UCSD-AML1 (cell line): ENCODE measurements at regions not wholly inside any gene's neighbourhood (a gene's known extent, or its start where the extent isn't known, plus 50 kb on each side); places are given as distances from the start of the nearest gene placed in this dataset.

Experiments
- DNase-seq: peaks from one replicate; lab custom pipeline; 2025; ENCODE audit not compliant: unreplicated experiment; lab: John Stamatoyannopoulos, UW

DNA sequence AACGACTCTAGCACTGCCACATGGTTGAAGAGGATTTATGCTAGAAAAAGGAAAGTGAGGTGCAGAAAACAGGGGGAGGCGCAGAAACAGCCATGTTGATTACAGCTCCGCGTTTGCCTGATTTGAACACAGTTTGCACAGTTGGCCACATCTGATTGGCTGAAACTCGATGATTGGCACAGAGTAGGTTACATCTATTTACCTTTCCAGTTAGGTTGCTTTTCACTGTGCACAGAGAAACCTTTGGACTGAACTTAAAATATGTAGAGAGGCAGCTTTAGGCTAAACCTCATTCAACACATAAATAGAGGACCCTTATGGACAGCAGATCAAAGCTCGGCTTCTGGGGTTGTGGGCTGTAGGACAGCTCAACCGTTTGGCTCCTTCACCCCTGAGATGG lies 153.7 kb upstream of the APCDD1 start:
- DNase-seq: no peak

DNA sequence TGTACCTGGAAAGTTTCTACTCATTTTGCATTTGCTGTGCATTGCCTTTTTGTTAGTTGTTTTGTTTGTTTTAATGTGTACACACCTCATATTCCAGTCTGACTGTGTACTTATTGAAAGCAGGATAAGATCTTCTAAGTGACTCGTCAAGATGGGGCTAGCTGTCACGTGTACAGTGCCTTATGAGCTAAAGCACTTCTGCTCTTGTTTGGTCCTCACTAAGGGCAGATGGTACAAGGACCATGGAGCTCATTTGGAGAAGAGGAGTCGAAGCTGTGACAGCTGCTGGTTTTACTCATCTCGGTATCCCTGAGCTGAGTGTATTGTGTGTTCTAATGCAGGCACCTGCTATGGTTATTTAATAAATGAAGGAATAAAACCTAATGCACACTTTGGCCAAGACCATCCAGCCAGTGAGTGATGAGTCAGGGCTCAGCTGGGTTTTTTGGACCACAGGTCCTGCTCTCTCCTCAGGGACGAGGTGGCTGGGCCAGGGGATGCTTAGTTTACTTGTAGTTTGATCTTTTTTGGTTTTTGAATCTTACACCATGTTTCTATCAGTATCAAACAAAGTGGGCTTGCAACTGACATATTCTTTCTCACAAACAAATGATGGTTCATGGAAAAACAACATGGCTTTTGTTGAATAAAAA lies 152.5 kb upstream of the APCDD1 start:
- DNase-seq: no peak

DNA sequence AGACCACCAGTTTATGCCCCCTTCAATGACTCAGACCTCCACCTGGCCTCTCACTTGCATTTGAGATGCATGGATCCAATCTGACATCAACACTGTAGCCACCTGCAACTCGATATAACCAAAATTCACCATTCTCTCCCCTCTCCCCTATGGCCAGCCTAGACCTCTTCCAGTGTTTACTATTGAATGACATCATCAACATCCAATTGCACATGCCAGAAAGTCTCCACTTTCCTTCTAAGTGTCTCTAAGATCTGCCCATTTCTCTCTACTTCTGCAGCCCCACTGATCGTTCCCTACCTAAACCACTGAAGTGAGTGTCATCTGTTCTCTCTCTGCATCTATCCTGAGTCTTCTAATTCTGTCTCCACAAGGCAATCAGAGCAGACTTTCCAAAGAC lies 151.3 kb upstream of the APCDD1 start:
- no peak for DNase-seq

DNA sequence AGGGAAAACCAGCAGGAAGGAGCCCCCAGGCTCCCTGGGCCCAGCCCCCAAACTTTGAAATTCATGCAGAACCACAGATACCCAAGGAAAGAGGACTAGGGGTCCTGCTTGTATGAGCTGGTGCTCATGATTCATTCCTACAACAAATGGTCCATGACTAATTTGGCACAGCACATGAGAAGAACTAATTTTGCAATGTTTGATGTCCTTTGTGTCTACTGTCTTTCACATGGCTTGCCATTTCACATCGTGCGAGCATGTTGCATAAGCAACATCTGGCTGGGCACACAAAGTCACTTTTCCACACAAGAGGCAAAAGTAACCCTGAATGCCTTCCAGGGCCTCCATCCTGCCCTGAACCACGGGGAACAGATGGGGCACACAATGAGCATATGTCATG lies 149.6 kb upstream of the APCDD1 start:
- no peak for DNase-seq

DNA sequence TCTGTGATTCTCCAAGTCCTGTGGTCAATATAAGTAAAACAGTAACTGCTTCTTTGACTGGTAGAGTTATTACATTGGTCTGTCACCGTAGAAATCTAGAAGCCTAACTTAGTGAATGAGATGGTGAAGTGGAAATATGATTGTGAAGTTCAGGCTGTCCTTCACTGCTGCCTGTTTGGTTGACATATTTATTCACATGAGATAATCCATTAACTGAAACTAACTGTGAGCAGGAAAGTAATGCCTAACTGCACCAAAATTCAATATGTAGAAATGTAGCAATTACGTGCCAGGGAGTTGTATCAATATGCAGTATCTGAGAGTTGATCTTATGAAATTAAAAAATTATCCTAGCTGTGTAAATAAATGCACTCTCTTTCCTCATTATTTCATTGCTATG lies 147.7 kb upstream of the APCDD1 start:
- no peak for DNase-seq

DNA sequence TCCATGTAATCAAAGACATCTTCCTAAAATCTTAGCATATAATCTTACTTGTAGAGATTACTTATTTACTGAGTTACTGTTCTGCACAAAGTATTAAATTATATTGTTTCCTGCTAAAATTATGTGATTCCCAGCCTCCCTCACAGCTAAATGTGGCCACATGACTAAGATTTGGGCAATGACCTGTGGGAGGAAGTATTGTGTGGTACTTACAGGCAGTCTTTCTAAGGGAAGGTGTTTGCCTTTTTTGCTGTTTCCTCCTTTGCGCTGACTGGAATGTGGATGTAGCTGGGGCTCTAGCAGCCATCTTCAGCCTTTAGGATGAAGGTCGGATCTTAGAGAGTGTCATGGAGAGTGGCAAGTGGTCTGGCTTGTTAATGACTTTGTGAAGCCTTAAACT lies 146.3 kb upstream of the APCDD1 start:
- DNase-seq: no peak

DNA sequence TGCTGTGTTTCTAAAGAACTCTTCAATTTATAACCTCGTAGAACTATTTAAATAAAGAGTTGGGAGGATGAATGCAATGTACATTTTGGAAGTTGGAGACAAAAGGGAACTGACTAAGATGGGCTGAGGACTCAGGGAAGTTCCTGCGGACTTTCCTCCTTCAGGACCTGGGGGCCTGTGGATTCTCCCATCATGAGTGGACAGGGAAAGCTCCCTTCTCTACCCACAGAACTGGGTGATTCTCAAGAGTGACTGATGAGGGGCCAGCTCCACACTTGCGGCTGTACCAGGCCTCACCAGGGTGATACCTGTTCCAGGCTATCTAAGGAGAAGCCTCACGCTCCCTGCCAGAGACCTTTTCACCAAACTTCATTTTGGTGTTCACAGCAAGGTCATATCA lies 143.8 kb upstream of the APCDD1 start:
- DNase-seq: no peak

DNA sequence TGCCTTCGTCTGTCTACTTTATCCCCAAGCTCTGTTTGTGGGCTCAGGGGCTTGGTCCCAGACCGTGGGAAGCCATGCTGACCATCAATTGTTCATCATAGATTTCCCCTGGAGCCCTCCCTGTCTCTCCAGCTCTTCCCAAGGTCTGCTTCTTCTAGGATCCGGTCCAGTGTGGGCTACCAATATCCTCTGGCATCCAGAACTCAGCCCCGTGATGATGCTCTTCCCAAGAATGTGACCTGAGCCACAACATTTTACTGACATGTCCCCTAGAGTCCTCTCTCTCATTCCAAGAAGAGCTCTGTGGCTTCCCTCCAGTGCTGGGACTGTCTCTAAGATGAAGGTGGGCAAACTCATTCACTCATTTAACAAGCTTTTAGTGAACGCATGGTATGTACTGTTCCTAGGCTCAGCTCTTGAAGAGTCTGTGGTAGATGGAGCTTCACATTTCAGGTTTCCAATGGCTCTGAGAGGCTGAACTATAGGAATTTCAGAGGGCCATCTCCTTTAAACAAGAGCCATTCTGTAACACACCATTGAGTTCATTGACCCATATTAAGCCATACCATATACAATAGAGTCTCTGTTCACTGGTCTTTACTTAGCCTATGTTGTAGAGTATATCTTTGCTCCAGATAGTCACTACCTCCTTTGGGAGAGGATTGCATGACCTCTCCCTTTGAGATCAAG lies 142.0 kb upstream of the APCDD1 start:
- DNase-seq: no peak

DNA sequence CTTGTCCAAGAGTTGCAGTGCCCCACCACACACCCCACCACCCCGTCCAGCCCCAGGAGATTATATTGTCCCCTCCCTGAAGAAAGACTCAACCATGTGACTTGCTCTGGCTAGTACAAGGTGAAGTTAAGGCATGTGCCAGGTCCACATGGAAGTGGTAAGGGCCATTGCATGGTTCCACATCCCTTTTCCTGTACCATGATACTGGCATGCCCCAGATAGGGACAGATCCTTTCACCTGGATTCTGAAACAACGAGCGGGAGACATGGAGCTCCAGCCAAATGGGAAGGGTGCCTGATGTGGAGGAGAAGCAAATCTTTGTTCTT lies 141.5 kb upstream of the APCDD1 start:
- no peak for DNase-seq

DNA sequence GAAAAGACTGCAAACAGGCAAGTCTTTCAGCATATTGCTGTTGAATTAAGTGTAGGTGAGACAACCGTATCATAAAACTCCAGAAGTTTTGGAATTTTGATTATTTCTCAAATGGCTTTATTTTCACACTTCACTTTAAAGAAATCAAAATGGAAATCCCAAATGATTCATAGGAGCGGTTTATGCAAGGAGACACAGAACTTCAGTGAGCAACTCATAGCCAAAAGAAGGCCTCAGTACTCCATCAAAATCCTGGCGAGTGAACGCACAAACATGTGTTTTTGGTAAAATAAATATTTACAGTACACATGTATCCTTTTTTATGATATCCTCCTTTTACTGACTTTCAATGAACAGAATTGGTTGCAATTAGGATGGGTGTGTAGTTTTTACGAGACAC lies 140.4 kb upstream of the APCDD1 start:
- DNase-seq: no peak

DNA sequence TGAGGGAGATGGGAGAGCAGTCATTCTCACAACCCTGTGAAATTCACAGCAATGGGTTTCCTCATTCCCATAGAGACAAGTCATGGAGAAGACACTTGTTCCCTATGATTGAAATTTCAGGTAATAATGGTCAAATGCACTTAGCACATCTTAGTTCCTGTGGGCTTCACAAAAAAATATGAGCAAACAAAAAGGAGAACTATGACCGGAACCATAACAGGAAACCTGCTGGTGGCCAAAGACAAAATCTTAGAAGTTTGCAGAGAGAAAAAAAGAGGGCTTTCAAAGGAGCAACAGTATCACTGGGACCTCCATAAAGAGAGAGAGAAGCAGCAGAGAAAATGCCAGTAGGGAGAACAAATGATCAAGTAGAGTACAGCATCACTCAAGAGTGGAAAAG lies 138.9 kb upstream of the APCDD1 start:
- DNase-seq: no peak

DNA sequence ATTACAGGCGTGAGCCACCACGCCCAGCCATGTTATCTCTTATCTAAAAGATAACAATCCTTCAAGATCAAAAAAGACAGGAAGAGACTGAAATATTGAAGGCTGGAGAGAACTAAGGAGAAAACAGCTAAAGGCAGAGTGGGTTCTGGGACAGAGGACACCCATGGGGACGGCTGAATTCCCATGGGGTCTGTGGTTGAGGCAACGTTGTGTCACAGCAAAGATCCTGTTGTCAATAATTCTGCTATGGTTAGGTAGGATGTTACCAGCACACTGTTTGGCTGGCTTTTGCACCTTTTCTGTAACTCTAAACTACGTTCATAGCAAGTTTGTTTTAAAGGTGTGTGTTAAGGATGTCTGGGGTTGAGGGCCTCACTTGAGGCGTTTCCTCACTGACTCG lies 137.7 kb upstream of the APCDD1 start:
- no peak for DNase-seq

DNA sequence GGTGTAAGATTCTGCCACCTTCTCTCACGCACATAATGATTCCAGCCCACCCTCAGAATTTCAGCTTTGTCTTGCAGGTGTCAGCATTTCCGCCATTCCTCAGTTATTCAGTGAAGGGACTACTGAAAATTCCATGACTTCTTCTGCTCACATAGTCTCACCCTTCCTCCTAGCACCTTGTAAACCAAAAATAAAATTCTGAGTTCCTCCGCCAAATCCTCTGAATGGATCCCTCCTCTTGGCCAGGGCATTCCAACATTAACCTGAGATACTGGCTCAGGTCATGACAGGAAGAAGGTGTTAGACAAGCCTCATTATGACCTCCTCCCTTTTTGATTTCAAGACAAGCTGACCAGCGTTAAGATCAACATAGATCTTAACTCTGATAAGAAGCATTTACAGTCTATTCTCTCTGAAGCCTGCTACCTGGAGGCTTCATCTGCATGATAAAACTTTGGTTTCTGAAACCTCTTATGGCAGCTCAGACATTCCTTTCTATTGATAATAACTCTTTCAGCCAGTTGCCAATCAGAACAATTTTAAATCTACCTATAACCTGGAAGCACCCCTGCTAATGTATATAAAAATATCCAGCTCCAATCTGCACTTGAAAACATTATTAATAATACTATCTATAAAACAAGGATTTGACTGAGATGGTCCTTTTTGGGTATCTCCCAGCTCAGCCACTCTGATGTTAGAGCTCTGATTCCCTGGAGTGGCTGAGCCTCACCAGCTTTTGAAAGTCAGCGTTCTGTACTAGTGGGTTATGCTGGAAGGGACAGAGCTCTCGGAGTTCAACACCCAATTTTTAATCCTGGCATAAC lies 136.4 kb upstream of the APCDD1 start:
- DNase-seq: no peak

DNA sequence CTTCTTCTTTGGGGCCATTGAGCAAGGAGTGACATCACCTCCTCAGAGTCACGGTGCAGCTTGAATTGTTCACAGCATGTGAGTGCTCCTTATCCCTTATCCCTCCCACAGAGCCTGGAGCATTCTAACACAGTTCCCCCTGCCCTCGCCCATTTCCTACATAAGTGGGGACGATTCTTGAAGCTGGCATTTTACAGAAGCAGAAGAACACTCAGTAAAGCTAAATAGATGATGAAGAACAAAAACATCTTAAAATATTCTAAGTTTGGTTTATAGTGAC lies 135.8 kb upstream of the APCDD1 start:
- no peak for DNase-seq

DNA sequence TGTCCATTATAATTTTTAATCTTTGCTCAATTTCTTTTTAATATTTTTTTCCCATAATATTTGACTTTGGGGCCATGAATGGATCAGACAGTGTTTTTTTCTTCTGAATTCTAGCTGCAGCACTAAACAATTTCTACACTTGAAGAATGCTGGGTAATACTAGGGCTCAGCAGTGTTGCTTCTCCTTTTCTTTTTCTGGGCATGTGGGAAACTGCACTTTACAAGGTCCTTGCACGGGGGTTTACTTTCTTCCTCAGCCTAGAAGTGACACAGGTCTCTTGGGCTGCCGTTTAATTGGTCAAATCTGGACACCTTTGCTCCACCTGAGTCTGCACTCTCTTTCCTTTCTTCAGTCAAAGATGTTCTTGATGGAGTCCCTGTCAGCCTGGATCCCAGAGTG lies 135.4 kb upstream of the APCDD1 start:
- no peak for DNase-seq

DNA sequence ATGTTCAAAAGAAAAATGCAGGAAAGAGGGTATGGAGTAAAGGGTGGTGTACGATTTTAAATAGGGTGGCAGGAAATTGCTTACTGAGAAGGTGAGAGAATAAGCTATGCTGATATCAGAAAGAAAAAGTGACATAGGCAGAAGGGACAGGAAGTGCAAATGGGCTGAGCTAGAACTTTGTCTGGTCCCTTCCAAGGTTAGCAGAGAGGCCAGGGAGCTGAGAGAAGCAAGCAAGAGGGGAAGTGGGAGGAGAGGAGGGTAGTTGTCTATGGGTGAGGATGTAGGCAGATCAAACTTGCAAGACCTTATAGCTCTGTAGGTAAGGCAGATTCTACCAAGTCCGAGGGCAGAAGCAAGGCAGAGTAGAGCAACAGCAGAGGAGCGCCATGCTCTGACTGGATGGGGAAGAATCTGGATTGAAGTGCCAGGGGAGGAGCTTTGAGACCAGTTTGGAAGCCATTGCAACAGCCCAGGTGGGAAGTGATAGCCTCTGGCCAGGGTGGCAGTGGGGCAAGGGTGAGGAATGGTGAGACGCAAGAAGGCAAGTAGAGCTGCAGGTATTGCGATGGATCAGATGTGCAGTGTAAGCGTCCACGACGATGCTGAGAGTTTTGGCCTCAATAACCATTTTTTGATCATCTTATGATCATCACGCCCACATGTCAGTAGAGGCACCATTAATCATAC lies 134.4 kb upstream of the APCDD1 start:
- no peak for DNase-seq

DNA sequence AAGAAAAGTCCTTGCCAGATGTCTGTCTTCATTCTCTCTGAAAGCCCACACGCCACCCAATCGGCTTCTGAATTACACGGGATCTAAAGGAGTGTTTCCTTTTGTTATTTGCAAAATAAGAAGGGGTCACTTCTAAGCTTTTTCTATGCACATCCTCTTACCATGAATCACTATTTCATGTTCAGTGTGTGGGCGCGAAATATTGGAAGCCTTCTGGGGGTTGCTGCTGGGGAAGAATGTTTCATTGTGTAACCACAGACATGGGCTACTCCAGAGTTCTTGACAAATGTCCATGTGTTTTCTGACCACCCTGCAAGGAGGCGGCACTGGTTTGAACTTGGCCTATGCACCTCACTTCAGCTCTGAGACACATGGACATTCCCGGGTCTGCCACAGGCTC lies 133.6 kb upstream of the APCDD1 start:
- no peak for DNase-seq

DNA sequence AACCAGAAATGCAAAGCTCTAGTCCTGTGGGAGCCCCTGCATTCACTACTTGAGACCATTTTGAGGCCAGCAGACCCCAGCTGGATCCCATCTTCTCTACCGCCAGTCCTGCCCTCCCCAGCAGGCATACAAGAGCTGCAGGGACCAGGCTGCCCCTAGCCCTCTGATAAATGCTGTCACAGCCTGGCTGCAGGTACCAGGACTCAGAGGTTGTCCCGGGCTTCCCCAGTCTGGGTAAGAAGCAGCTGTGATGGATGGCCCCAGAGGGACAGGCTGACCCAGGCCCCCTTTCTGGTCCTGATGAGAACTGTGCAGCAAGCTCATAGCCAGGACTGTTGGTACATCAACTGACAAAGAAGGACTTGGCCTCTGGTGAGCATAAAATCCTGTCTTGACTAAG lies 132.9 kb upstream of the APCDD1 start:
- no peak for DNase-seq

DNA sequence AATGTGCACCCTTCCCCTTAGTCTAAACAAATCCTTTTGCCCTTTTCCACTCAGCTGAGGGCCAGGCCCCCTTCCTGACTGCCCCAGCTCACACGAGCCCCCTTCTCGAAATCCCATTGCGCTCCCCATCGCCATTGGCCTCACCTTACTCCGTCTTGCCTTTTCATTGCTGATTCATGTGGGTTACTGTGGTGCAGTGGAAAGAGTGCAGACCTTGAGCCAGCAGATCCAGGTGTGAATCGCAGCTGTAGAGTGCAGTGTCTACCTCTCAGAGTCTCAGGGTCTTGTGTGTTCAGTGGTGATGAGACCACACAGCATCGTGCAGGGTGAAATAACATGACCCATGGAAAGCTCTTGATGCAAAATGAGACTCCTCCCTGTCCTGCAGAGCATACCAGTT lies 132.4 kb upstream of the APCDD1 start:
- DNase-seq: no peak

DNA sequence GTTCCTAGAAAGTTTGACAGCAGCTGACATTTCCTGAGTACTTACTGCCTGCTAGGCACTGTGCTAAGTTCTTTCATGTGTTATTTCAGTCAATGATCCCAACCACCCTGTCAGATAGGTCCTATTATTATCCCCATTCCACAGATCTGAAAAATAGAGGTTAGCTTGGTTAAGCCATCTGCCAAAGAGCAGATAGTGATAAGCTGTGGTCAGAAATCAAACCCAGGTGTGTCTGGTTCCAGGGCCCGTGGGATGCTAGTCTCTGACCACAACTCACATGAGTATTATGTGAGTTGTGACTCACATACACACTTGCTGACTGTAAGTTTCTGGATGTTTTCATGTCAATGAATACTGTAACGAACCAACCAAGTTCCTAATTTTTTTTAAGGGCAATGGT lies 132.0 kb upstream of the APCDD1 start:
- DNase-seq: no peak

DNA sequence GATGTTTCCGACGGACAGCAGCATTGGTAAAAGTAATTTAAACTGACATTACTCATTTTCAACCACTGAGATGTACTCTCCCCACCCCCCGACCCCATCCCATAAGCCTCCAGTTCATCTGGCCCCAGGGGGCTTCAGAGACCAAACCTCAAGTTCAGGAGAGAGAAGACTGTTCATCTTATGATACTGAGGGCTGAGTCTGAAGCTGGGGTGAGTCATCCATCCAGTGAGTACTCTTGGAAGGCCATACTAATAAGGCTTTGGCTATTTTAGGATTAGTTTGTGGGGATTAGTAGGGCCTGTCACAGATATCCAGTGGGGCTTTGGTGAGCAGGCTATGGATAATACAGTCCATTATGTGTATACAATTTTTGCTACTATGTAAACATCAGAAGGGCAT lies 125.3 kb upstream of the APCDD1 start:
- no peak for DNase-seq

DNA sequence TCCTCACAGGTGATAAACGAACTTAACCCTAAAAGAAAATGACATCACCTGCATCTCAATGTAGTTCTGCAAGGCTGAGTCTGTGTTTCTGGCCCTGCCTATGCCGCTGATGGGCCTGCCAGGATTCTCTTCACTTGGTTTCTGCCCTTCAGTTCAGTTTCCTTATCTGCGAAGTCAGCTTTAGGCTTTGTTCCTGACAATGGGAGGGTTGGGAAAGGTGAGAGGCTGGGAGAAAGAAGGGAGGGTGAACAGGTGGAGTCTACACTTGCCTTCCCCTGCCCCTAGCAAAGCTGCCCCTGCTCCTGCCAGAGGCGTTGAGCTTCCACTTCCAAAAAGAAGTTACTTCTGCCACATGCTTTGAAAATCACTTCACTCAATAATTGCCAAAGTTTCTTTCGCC lies 124.0 kb upstream of the APCDD1 start:
- DNase-seq: no peak
